Stimulated activated CD8-positive, alpha-beta memory T cell treated with anti-CD3 and anti-CD28 coated beads, Interleukin-15, amount 100 ng/mL, for 1 hour (primary cell): ENCODE measurements at regions not wholly inside any gene's neighbourhood (a gene's known extent, or its start where the extent isn't known, plus 50 kb on each side); places are given as distances from the start of the nearest gene placed in this dataset.
"Not testable (repeated sequence)": the region's sequence is repeated elsewhere in the genome, so short reads cannot be mapped to it uniquely, and the experiment has no call there.

Experiments used
- DNase-seq: peaks from one replicate; pipeline ENCODE4 v3.0.0-alpha.2; 2020; ENCODE audit warnings: low read depth

DNA sequence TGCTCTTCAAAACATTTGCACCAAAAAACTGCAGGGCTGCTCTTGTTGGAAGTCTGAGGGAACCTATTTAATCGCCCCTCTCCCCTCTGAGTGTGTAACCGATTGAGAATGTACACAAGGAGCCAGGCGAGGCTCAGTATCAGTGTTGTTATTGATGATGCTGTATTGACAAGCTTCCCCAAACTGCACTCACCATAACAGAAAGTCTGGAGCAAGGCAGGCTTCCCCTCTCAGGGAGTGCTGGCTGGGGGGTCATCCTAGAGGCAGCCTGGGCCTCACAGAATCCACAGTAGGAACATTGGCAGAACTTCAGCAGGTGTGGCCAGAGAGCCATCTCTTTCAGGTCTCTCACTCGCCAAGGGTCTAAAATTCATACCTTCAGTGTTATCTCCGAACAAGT is 58.1 kb upstream of the TUNAR start:
- no peak for DNase-seq

DNA sequence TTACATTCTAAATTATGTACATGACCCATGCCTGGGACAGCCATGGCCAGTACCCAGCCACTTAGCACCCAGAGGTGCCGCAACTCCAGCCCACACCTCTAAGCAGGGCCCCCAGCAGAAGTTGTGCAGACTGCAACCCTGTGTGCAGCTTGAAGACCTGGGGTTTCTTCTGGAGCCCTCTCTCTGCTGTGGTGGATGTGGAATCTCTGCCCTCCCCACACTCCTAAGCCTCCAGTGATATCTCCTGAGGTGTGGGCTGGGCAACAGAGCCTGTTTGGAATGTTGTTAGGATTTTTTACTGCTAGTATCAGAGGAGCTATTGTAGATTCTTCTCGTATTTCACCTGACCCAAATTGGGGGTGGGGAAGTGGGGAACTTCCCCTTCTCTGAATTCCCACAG is 59.4 kb upstream of the TUNAR start:
- DNase-seq, result no peak

DNA sequence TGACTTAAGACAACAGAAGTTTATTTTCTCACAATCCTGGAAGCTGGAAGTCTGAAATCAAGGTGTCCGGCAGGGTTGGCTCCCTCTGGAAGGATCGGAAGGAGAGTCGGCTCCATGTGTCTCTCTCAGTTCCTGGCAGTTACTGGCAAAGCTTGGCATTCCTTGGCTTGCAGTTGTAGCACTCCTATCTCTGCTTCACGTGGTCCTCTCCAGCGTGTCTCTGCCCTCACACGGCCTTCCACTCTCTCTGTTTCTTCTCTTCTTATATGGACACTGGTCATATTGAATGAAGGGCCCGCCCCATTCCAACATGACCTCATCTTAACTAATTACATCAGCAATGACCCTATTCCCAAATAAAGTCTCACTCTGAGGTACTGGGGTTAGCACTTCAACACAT is 60.1 kb upstream of the TUNAR start:
- DNase-seq, result no peak

DNA sequence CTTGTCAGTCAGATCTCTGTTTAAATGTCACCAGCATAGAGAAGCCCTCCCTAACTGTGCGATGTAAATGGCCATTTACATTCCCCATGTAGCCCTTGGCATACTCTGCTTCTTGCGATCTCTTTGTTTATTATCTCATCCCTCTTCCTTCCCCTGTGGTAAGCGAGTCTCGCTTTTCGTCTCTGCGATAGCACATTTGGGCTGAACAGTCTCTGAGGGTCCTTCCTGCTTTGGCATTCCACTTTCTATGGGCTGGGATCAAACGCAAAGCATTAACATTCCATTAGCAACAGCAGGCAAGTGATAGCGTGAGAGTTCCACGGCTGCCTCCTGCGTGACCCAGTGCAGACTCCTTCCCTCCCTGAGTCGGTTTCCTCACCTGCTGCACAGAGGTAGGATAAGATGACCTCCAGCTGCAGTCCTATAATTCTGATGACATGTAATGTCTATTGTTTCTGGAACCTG is 61.4 kb upstream of the TUNAR start:
- DNase-seq, result no peak

DNA sequence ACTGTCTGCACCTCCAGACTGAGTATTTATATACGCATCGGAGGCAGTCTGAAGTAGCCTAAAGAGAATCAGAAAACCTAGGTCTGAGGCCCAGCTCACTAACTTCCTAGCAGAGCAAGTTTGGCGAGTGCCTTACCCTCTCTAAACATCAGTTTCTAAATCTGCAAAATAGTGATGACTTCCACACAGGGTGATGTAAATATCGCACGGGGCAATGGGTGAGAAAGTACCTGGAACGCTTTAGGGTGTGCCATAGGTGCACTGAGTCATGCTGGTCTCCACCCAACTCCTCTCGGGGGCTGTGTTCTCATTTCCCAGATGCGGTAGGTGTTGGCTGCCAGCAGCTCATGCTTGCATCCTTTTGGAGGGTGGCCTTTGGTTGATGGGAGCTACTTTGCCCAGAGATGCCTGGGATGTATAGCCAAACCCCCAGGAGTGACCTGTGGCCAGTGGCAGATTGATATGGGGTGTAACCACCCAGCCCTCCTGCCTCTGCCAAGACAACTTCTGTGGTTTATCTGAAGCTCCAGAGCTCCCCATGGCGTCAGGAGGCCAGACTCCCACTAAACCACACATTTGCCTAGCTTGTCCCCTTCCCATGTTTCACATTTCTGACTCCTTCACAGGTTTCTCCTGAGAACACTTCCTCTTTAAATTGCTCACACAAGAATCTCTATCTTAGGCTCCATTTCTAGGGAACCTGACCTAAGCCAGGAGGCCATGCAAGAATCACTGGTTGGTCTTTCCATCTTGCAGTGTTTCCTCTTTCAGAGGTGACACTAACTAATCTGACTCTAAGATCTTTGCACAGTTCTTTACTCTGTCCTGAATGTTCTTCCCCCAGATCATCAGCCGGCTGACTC is 62.0 kb upstream of the TUNAR start:
- DNase-seq, result no peak

DNA sequence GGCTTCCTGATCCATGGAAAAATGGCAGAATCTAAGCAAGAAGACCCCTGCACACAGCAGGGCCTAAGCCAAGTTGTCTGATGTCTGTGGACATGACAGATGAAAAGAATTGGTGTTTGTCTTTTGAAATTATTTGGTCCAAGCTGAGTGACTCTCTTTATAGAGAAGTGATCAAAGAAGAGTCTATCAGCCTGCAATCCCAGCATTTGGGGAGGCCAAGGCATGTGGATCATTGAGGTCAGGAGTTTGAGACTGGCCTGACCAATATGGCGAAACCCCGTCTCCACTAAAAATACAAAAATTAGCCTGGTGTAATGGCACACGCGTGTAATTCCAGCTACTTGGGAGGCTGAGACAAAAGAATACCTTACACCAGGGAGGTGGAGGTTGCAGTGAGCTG is 64.8 kb upstream of the TUNAR start:
- no peak for DNase-seq

DNA sequence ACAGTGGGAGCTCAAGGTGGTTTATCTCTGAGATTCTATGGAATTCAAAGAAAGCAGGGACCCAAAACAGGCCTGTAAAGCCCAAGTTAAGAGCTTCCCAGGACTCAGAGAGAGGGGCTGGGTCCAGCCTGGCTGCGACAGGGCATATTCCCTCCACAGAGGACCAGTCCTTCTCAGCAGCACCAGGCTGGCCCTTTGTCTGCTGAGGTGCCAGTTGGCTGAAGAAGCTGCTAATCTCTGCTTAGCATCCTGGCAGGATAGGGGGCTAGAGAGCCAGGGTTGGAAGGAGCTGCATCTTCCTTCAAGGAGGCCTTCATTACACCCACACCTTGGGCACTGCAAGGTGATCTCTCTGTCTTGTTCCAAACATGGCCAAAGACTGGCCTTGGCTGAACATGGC is 68.3 kb upstream of the TUNAR start:
- DNase-seq, result no peak

DNA sequence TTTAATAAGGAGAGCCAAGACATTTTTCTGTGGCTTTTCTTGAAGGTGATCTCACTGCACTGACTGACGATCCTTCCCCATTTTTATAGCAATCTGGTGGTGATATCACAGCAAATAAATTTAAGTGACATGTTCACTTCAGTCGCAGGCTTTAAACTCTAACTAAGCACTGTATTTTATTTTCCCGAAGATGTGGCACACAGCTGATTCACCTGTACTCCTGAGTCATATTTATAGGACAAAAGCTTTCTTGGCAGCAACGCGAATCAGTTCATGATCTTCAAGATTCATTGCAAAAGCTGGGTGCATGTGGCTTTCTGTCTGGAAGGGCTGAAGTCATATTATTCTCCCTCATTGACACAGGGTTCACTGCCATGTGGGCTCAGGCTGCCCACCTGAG is 79.8 kb upstream of the TUNAR start:
- DNase-seq, result no peak

DNA sequence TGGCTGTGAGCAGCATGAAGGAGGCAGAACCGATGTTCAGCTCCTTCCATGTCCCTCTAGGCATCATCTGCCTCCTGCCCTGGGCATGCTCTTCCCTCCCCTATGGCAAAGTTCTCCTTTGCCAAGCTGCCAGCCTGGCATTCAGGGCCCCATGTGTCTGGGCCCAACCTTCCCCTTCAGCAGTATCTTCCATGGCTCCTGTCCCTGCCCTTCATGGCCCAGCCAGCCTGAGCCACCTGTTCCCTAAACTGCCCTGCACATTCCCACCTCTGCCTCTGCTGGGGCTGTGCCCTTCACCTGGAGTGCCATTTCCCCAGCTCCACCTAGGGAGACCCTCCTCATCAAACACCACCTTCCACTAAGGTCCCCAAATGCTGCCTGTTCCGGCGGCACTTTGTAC is 74.0 kb upstream of the TCL1A start:
- DNase-seq, result no peak

DNA sequence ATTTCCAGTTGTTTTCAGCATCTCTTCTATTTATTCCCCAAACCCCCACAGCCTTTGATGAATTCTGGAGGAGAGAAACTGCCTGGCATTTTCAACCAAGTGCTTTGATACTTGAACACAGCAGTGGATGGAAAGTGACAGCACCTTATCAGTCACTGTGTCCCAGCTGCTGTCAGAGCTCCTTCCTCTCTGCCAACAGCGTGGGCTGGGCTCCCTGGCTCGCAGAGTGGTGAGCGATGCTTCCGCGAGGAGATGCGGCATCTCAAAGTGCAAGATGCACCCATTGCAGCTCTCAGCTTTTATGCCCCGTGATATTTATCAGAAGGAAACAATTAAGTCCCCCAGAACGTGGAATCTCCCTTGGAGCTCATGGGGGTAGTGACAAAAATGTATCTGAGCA is 72.6 kb upstream of the TCL1A start:
- DNase-seq, result no peak

DNA sequence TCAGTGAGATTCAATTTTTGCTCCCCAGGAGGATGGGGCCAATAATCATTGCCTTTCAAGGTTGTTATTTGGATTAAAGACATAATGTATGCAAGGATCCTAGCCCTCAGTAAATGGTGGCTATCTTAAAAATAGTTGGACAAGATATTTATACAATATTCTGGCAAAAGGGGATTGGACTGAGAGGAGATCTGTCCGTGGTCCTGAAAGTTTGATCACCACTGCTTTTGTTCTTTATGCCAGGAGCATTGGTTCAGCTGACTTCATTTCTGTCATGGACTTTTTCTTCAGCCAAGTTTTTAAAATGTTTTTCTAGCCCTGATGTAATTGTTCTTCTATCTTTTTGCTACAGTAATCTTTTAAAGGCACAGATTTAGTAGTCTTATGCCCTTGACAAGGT is 70.2 kb upstream of the TCL1A start:
- no peak for DNase-seq

DNA sequence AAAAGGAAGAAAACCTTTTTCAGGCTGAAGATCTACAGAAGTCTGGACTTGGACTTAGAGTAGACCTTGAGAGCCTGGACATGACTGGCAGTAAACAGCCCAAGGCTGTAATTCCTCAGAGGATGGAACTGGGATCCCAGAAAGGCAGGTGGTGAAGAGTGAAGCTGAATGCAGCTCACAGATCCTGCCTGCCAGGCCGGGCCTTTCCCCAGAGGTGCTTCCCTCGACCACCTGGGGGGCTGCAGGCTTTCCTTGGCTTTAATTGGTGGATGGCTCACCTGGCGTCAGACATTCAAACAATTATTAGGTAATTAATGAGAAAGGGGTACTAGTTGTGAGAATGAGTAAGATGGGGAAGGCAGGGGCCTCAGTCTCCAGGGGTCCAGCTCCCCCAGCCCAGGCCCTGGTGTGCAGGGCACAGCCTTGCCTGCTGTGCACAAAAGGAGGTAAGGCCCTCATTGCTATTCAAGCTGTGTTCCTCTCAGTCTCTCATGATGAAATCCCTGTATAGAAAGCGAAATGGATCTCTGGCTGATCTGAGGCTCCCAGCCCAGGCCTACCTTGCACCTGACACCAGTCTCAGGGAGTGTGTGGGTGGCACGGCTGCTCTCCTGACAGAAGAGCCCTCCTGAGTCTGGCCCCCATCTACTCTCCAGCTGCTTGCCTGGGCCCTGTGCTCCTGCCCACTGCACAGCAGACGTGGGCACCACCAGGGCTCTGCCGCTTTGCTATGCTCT is 63.0 kb upstream of the TCL1A start:
- no peak for DNase-seq

DNA sequence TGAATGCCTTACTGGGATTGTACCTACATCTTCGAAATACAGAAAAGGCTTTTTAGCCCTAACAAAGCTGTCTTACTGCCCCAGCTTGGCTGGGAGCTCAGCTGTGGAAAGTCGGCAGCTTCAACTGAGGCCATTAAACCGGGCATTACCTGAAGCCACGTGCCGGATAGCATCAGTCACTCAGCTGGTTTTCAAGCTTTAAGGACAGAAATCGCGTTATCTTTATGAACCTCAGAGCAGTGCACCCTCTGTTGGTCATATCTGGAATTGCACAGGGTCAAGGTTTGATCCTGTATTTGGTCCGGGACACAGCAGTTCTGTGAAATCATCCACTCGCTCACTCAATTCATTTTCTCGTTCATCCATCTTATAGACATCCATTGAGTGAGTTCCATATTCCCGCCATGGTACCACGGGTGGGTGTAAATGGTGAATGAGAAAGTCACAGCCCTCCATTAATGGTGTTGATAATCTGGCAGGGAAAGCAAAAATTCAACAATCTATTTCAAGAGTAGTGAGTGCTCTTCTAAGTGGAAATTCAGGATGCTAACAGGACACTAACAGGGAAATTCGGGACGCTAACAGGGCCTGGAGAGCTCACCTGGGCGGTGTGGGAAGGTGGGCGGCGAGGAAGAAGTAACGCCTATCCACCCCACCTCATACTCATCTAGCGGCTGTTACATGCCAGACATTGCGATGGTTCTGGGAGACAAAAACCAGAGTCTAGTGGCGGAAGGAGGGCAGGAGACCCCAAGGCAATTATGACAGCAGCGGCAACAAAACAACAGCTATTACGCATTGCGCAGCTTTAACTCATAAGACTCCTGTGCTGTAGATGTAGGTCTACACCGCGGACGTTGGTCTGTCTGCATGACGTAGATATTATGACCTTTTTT is 60.6 kb upstream of the TCL1A start:
- DNase-seq, result peak; percentile 35

DNA sequence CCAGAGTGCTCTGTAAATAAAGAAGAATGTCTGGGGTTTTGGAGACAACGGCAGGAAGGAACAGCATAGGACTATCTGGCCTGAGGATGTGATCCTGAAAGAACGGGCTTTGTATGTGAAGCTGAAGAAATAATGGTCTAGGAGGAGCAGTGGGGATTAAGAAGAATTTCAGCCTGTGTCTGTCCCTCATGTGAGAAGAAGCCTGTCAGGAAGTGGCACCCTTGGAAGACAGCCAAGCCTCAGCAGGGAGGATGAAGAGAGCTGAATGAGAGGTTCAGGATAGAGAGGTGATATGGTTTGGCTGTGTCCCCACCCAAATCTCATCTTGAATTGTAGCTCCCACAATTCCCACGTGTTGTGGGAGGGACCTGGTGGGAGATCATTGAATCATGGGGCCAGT is 56.9 kb upstream of the TCL1A start:
- no peak for DNase-seq

DNA sequence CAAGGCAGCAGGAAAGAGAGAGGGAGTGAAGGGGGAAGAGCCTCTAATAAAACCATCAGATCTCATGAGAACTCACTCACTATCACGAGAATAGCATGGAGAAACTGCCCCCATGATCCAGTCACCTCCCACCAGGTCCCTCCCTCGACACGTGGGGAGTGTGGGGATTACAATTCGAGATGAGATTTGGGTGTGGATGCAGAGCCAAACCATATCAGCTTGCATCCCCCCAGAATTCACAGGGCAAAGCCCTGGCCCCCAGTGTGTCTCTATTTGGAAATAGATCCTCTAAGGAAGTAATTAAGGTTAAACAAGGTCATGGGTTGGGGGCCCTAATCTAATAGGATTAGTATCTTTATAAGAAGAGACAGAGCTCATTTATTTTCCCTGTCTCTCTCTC is 56.1 kb upstream of the TCL1A start:
- no peak for DNase-seq

DNA sequence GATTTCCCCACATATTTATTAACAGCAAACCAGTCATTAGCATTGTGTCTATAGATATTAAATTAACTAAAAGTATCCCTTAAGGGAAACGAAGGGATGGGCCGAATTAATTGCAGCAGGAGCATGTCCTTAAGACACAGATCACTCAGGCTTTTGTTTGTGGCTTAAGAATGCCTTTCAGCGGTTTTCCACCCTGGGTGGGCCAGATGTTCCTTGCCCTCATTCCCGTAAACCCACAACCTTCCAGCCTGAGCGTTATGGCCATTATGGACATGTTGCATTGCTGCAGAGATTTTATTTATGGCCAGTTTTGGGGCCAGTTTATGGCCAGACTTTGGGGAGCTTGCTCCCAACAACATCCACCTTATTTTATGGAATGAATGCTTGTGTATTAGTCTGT is 55.5 kb upstream of the TCL1A start:
- DNase-seq, result not testable (repeated sequence)

DNA sequence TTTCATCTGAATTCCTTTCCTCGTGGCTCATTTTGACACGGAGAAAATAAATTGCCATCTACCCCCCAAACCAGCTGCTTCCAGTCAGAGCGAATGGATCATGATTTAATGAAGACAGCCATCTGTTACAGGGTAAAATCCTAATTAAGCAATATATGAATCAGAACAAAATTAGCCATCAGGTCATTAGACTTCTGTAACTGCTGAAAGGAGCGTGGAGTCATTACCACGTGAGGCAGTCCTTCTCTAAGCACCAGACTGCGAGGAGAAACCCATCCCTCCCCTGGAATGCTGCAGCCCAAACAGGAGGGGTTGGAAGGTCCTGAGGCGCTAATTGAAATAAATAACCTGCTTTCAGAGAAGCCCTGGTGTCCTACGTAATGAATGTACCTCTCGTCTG is 51.1 kb upstream of the TCL1A start:
- no peak for DNase-seq

DNA sequence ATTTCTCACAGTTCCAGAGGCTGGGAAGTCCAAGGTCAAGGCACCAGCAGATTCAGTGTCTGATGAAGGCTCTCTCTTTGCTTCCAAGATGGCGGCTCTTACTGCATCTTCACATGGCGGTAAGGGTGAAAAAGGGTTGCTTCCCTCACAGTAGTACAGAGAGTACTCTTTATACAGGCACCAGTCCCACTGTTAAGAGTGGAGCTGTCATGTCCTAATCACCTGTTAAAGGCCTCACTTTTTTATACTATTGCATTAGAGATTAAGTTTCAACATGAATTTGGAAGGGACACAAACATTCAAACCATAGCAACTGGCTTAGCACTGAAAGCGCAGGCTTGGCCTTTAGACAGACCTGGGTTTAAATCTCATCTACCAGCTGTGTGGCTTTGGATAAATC is 50.0 kb upstream of the TCL1A start:
- no peak for DNase-seq
